Right hindlimb (tissue), 1 donor: ENCODE measurements at regions not wholly inside any gene's neighbourhood (a gene's known extent, or its start where the extent isn't known, plus 50 kb on each side); places are given as distances from the start of the nearest gene placed in this dataset.
"Not testable (repeated sequence)": the region's sequence is repeated elsewhere in the genome, so short reads cannot be mapped to it uniquely, and the experiment has no call there.

Source experiments
- DNase-seq: peaks from one replicate; pipeline ENCODE4 v3.0.0-alpha.2; 2018

- DNase-seq, result not testable (repeated sequence)
These were observed 70.1 kb upstream of the TOP3B start for GRCh38 chr22:22052548-22053139.

- DNase-seq, result not testable (repeated sequence)
These were observed 68.4 kb upstream of the TOP3B start for GRCh38 chr22:22051032-22051431.

- no peak for DNase-seq
These were observed 67.7 kb upstream of the TOP3B start for GRCh38 chr22:22050141-22050775.

GRCh38 chr22:22049684-22050083, 67.1 kb upstream of the TOP3B start:
- no peak for DNase-seq

- no peak for DNase-seq
These were observed 66.5 kb upstream of the TOP3B start for GRCh38 chr22:22048981-22049531.

GRCh38 chr22:22048318-22048942, 65.8 kb upstream of the TOP3B start:
- DNase-seq, result no peak

- DNase-seq, result no peak
These were observed 65.2 kb upstream of the TOP3B start for GRCh38 chr22:22047776-22048175.

GRCh38 chr22:22047266-22047665, 64.7 kb upstream of the TOP3B start:
- no peak for DNase-seq

- DNase-seq, result no peak
These were observed 63.8 kb upstream of the TOP3B start for GRCh38 chr22:22046370-22046769.

GRCh38 chr22:22045571-22046335, 63.2 kb upstream of the TOP3B start:
- DNase-seq, result no peak

GRCh38 chr22:22044153-22044552, 61.6 kb upstream of the TOP3B start:
- DNase-seq, result no peak

GRCh38 chr22:22043296-22044078, 60.9 kb upstream of the TOP3B start:
- DNase-seq, result no peak

- DNase-seq, result no peak
These were observed 60.2 kb upstream of the TOP3B start for GRCh38 chr22:22042599-22043295.

- DNase-seq, result no peak
These were observed 59.4 kb upstream of the TOP3B start for GRCh38 chr22:22042009-22042408.

GRCh38 chr22:22040908-22041307, 58.3 kb upstream of the TOP3B start:
- DNase-seq, result no peak

- DNase-seq, result no peak
These were observed 57.9 kb upstream of the TOP3B start for GRCh38 chr22:22040472-22040871.

- DNase-seq, result no peak
These were observed 56.9 kb upstream of the TOP3B start for GRCh38 chr22:22039286-22040074.

GRCh38 chr22:22038178-22038880, 55.7 kb upstream of the TOP3B start:
- no peak for DNase-seq

GRCh38 chr22:22037740-22038139, 55.2 kb upstream of the TOP3B start:
- DNase-seq, result no peak

- DNase-seq, result no peak
These were observed 54.6 kb upstream of the TOP3B start for GRCh38 chr22:22037229-22037628.
